NCI-H345 treated with DMSO at 0.1 percent for 48 hours (cell line): ENCODE measurements at regions not wholly inside any gene's neighbourhood (a gene's known extent, or its start where the extent isn't known, plus 50 kb on each side); places are given as distances from the start of the nearest gene placed in this dataset.
"Not testable (repeated sequence)": the region's sequence is repeated elsewhere in the genome, so short reads cannot be mapped to it uniquely, and the experiment has no call there.

Source experiments
- DNase-seq: peaks from one replicate; lab custom pipeline; 2025; ENCODE audit not compliant: unreplicated experiment; lab: John Stamatoyannopoulos, UW

- DNase-seq = no peak
Measured at GRCh38 chr5:60445921-60446320, 254.0 kb downstream of the DEPDC1B start.

- no peak for DNase-seq
Measured at GRCh38 chr5:60445427-60445826, 254.5 kb downstream of the DEPDC1B start.

GRCh38 chr5:60444661-60445360 is 255.2 kb downstream of the DEPDC1B start:
- DNase-seq = no peak

- no peak for DNase-seq
Measured at GRCh38 chr5:60439552-60439951, 260.4 kb downstream of the DEPDC1B start.

GRCh38 chr5:60437308-60437707 is 262.7 kb downstream of the DEPDC1B start:
- no peak for DNase-seq

- DNase-seq = no peak
Measured at GRCh38 chr5:60436518-60436917, 263.4 kb downstream of the DEPDC1B start.

- DNase-seq = no peak
Measured at GRCh38 chr5:60435808-60436207, 264.2 kb downstream of the DEPDC1B start.

GRCh38 chr5:60426189-60426588 is 273.8 kb downstream of the DEPDC1B start:
- DNase-seq = not testable (repeated sequence)

GRCh38 chr5:60420773-60421172 is 279.2 kb downstream of the DEPDC1B start:
- not testable (repeated sequence) for DNase-seq

- no peak for DNase-seq
Measured at GRCh38 chr5:60417500-60418181, 282.3 kb downstream of the DEPDC1B start.

GRCh38 chr5:60415443-60415842 is 284.5 kb downstream of the DEPDC1B start:
- no peak for DNase-seq

GRCh38 chr5:60410427-60410826 is 289.5 kb downstream of the DEPDC1B start:
- DNase-seq = no peak

GRCh38 chr5:60404171-60404570 is 295.8 kb downstream of the DEPDC1B start:
- DNase-seq = no peak

GRCh38 chr5:60403343-60404006 is 296.5 kb downstream of the DEPDC1B start:
- DNase-seq = no peak

GRCh38 chr5:60402161-60402785 is 297.7 kb downstream of the DEPDC1B start:
- DNase-seq = no peak

GRCh38 chr5:60401526-60401925 is 298.4 kb downstream of the DEPDC1B start:
- DNase-seq = no peak

- no peak for DNase-seq
Measured at GRCh38 chr5:60399507-60399906, 300.5 kb downstream of the DEPDC1B start.

GRCh38 chr5:60395712-60396329 is 304.1 kb downstream of the DEPDC1B start:
- DNase-seq = no peak

- DNase-seq = no peak
Measured at GRCh38 chr5:60387051-60387440, 312.9 kb downstream of the DEPDC1B start.

GRCh38 chr5:60386436-60387050 is 313.4 kb downstream of the DEPDC1B start:
- no peak for DNase-seq

GRCh38 chr5:60382716-60383115 is 317.2 kb downstream of the DEPDC1B start:
- DNase-seq = no peak
